DMS153 (cell line): ENCODE measurements at regions not wholly inside any gene's neighbourhood (a gene's known extent, or its start where the extent isn't known, plus 50 kb on each side); places are given as distances from the start of the nearest gene placed in this dataset.
"Not testable (repeated sequence)": the region's sequence is repeated elsewhere in the genome, so short reads cannot be mapped to it uniquely, and the experiment has no call there.

ENCODE experiments used
- DNase-seq: peaks from one replicate; lab custom pipeline; 2025; lab: John Stamatoyannopoulos, UW

DNA sequence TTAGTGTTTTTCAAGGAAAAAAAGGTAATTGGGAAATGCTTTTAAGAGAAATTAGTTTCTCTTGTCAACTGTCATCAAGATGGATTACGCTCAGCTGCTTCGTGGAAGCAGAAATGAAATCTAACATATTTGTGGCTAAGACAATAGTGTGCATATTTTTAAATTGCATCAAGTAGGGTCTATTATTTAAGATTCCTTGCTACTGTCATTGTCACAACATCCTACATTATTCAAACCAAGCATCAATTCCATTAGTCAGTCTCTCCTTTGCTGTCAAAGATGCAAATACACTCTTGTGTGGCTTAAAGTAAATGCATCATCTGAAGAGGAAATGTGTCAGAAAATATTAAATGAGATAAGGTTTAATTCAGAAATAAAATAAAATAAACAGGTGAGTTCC lies 1277.6 kb upstream of the SEL1L start:
- DNase-seq = no peak

DNA sequence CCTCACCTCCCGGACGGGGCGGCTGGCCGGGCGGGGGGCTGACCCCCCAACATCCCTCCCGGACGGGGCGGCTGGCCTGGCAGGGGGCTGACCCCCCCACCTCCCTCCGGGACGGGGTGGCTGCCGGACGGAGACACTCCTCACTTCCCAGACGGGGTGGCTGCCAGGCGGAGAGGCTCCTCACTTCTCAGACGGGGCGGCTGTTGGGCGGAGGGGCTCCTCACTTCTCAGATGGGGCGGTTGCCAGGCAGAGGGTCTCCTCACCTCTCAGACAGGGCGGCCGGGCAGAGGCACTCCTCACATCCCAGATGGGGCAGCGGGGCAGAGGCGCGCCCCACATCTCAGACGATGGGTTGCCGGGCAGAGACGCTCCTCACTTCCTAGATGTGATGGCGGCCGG lies 1280.7 kb upstream of the SEL1L start:
- DNase-seq = not testable (repeated sequence)

DNA sequence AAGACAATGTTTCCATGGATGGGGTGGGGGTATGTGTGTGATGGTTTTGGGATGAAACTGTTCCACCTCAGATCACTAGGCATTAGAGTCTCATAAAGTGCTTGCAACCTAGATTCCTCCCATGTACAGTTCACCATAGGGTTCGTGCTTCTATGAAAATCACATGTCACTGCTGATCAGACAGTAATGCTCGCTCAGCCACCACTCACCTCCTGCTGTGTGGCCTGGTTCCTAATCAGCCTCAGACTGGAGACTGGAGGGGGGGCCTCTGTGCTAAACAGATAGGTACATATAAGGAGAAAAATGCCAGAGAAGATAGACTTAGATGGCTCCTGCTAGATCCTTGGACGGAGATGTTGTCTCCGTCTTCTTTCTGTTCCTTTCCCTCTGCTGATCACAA lies 1296.9 kb upstream of the SEL1L start:
- DNase-seq = no peak

DNA sequence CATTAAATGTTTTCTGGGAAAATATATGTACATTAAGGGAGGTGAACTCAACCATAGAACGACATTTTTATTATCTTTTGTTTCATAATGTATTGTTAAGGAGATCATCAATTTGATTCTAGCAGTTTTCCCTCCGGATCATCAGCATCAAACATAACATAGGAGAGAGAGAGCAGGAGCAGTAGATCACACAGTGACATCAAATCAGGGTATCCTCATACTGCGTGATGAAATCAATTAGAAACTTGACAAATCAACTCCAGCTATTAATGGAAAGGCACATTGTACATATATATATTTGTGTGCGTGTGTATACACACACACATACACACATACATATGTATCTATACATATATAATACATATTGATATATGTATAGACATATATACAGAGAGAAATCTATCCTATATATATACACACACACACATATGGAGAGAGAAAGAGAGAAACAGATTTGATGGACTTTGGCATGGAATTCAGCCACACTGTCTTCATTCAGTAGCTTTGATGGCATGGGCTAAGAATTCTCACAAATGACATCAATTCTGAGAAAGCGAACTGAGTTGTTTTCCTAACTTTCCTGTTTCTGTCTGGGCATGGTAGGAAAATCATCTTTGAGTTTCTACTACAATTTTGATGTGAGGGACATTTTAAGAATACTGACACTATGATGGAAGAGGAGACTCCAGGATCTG lies 1302.8 kb upstream of the SEL1L start:
- no peak for DNase-seq

DNA sequence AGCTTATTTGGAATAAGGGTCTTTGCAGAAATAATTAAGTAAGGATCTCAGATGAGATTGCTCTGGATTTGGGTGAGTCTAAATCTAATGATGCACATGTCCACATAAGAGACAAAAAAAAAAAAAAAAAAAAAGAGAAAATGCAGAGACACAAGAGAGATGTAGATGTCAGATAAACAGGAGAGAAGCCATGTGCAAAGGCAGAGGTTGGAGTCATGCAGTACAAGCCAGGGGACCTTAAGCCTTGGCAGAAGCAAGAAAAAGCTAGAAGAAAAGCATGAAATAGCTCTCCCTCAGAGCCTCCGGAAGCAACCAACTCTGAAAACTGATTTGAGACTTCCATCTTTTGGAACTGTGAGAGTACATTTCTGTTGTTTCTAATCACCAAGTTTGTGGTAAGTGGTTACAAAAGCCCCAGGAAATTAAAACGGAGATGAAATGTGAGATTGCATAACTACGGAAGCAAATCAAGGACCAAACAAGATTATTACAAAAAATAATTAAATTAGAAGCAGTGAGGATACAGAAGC lies 1304.0 kb upstream of the SEL1L start:
- DNase-seq = no peak

DNA sequence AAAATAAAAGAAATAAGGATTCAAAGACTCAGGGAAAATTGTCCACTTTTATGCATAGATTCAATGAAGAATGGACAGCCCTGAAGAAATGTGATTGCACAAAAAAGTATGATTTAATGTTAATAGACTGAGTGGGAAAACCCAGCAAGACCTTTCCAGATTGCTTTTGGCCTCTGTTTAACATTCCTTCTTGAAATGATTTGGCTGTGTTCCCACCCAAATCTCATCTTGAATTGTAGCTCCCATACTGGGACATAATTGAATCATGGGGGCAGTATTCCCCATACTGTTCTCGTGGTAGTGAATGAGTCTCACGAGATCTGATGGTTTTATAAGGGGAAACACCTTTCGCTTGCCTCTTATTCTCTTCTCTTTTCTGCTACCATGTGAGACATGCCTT lies 1316.9 kb upstream of the SEL1L start:
- DNase-seq = no peak

DNA sequence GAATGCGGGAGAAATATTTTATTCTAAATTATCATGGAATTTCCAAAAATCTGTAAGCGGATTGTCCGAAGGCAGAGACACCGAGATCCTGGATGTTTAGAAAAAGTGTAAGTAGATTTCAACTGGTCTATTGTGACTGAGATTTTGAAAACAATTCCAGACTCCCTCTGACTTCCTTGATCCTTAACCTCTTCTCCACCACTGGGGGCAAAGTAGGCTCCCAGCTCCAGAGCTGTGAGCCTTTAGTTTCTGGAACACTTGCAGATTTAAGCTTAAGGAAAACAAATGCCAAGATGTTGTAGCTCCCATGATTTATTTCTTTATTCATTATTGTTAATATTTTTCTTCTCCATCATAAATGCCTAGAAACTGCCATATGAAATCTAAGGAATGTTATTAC lies 1320.5 kb upstream of the SEL1L start:
- no peak for DNase-seq

DNA sequence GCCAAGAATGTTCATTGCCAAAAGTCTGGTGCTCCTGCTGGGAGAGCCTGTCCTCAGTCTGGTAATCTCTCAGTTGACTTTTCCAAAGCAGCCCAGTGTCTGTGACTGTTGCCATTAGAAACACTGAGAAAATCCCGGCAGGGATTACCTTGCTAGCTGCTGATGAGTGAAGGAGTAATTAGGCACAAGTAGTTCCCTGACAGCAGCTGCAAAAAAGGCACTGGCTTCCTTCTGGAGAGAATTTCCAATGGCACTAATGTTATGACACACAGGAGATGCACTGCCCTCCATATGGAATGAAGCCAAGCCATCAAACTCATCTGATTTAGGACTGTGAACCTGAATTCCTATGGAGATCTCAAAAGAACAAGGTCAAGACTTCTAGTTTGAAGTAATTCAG lies 1321.2 kb upstream of the SEL1L start:
- DNase-seq = no peak

DNA sequence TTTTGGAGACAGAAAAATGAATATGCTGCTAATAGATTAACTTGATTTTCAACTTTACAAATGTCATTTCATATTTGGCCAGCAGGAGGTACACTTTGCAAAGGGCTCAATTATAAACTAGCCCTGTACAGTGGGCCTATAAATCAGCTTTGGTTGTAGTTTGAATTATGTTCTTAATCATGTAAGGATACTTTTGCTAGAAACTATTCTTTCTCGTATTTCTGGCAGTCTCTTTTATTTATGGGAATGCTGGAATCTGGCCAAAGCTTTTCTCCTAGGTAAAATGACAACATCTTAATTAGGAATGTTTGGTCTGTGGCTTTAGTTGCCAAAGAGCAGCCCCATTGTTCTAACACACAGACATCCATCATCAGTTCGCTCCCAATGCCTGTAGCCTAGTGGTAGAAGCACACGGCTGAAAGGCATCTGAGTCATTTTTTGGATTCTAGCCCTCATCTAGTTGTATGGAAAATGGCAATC lies 1322.3 kb upstream of the SEL1L start:
- peak; percentile 55 for DNase-seq

DNA sequence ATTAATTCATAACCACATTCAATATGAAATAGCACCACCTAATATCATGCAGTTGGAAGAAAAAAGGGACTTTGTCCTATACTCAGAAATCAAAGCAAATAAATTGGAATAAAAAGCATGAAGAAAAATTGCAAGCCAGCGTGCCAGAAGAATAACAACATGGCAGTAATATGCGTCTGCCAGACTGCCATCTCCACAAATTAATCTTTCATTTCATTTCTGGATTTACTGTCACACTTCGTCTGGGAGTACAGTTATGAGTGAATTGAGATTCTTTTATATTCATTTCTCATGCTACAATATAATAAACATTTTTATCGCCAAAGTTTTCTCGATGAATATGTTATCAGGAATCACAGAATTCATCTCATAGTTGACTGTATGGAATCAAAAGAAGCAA lies 1327.7 kb upstream of the SEL1L start:
- DNase-seq = no peak

DNA sequence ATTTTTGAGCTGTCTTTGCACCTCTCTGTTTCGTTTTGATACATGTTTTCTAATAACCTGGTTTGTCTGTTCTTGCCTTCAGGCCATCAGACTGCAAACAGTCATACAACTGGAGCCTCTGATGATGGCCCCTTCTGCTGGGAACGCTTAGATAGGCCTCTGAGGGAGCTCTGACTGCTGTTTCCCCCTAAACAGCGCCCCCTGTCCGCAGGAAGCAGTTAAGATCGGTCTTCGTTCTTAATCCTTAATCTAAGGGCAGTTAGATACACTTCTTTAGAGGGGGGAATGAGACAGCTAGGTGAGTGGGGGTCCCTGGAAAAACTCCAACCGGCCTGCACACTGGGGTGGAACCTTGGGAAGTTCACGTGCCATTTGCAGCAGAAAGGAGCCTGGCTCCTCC lies 1338.8 kb upstream of the SEL1L start:
- no peak for DNase-seq

DNA sequence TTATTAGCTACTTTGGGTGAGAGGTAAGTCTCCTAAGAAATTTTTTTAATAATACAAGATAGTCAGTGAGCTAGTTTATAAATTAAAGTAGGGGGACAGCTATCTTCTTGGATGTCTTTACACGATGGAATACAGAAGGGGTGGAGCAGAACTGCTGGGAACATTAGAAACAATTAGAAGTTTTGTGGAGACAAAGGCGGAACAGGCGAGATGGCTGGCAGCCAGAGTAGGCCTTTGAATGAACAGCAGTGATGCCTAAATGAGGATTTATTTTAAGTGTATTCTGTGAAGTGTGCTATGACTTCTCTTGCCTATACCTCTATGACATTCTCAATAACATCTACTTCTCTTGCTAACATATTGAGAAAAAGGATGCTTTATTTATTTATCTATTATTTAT lies 1345.3 kb upstream of the SEL1L start:
- DNase-seq = no peak

DNA sequence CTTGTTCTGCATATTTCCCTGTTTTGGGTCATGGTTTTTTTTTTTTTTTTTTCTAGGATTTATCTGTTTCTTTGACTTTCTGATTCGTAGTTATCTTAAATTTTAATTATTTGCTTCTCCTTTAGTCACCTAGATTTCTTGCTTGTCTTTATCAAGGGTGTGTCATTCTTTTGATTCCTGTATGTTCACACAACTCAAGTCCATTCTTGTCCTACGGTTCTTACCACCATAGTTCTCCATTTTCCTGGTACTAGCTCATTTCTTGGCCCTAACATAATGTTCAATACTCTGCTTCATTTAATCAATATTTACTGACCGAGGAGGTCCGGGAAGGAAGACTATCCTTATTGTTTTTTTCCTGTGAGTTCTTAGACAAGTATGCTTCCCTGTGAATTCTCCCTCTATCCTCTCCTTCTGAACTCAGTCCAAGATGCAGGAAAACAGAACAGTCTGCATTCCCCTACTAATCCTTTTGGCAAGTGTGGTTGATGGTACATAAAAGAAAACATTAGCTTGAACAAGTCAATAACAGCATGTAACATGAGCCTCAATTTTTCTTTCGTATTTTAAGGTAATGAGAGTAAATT lies 1346.4 kb upstream of the SEL1L start:
- no peak for DNase-seq

DNA sequence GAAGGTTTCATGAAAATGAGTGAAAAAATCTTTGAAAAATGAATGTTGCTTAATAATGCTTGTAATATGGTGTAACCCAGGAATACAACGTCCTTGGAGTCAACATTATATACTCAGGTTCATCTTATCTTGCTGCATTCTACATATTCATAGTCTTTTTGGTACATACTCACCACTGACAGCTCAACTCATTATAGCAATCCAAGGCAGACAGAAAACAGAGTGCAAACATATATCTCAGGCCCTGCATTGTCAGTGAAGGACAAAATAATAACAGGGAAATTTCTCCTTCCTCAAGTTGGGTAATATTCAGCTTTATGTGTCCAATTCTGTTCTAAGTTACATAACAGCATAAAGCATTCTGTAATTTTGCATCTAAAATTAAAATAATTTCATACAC lies 1353.0 kb upstream of the SEL1L start:
- DNase-seq = no peak

DNA sequence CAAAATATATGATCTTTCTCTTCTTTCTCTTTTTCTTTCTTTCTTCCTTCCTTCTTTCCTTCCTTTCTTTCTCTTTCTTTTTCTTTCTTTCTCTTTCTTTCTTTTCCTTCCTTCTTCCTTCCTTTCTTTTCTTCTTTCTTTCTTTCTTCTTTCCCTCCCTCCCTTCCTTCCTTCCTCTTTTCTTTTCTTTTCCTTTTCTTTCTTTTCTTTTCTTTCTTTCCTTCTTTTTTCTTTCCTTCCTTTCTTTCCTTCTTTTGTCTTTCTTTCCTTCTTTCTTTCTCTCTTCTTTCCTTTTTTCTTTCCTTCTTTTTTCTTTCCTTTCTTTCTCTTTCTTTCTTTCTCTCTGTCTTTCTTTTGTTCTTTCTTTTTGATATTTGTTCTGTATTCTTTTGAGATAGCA lies 1356.0 kb upstream of the SEL1L start:
- DNase-seq = no peak

DNA sequence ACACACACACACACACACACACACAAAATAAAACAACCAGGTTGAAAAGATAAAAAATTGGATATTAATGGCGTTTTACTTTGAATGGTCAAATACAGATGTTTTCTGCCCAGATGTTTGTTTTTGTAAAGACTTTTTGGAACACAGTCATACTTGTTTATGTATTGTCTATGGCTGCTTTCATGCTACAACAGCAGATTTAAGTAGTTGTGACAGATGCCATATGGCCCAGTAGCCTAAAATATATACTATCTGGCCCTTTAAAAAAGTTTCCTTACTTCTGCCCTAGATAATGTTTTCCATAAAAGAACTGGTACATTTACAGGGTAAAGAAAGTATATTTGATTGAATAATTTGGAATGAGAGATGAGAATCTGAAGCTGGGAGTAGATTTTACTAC lies 1362.8 kb upstream of the SEL1L start:
- DNase-seq = no peak

DNA sequence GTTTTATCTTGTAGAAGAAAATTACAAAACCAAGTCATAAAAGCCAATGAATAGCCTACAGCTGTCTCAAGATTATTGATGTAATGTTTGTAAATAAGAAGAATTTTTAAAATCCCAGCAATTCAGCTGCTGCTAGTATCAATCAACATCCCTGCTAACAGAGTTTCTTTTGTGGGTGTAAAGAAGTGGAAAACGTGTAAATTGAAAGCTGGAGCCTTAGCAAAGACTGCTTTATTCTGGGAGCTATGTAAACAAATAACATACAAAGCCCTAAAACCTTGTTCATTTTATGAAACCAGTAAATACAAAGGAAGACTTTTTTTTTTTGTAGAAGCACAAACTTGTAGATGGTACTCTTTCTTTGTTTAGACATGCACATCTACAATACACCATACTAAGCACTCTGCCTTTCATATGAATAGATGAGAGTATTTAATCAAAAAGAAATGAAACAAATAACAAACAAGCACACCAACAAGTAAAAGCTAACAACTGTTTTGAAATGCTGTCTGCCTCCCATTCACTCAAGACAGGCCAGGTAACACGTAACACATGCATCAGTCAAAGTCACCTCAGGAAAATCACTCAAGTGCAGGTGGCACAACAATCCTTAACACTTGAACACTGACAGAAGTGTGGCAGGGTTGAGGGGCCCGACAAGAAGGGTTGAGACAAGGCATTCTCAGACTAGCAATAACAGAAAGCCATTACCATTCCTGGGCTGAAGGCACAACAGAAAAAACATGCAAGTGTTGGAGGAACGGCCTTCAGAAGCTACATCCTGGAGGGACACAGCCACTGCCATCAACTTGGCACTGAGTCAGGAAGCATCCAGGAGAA lies 1364.0 kb upstream of the SEL1L start:
- DNase-seq = no peak

DNA sequence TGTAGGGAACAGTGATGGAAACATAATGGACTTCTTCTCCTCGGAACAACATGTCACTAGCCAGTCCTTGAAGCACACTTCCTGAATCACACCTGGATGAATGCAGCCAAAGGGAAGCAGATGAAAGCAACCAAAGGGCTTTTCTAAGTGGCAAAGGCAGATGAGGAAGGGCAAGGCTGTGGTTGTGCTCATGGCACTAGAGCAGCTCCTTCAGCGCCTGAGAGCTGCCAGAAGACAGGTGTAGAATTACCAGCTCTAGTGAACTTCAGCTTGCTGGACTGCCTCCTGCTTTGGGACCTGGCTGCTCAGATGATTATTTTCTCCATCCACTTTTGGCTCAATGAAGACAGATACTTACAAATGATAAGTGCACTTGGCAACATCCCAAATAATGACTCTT lies 1372.1 kb upstream of the SEL1L start:
- DNase-seq = no peak

DNA sequence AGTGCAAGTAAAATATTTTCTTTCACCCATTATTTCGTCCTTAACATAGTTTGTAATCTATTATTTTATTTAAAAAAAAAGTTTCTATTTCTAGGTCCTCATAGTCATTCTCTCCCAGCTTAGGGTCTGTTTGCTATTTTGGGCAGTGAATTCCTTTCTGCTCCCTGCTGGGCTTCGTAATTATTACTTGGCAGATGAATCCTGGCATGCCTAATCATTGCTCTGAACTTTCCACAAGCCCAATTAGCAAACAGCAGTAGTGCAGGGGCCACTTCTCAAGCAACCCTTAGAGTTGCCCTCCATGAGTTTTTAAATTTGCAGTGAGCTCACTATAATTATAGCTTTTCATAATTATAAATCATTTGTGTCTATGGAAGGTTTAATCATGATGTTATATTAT lies 1378.3 kb upstream of the SEL1L start:
- no peak for DNase-seq

DNA sequence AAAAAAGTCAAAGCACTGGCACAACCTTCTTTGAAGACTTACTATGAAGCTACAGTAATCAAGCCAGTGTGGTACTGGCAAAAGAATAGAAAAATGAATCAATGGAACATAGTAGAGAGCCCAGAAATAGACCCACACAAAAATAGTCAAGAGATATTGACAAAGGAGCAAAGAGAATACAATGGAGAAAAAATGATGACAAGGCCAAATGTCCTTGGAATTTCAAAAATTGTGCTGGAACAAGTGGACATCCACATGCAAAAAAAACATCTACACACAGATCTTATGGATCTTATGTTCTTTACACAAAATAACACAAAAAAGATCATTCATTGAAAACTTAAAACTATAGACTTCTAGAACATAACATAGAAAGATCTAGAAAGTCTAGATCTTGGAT lies 1379.7 kb upstream of the SEL1L start:
- no peak for DNase-seq

DNA sequence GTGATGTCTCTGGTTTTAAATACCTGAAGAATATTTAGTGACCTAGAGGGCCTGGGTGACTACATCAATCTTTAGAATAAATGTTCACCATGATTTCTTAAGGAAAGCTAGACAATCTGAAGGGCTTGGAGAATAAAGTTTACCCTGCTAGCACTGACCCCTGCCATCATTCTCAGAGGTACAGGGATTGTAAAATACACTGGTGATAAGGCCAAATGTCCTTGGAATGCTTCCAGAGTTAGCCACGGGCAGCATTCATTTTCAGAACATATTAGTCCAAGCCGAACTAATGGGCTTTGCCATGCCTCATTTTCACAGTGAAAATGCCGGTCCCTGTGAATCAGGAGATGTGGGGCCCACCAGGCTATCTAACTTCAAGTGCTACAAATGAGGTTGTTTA lies 1381.7 kb upstream of the SEL1L start:
- DNase-seq = no peak

DNA sequence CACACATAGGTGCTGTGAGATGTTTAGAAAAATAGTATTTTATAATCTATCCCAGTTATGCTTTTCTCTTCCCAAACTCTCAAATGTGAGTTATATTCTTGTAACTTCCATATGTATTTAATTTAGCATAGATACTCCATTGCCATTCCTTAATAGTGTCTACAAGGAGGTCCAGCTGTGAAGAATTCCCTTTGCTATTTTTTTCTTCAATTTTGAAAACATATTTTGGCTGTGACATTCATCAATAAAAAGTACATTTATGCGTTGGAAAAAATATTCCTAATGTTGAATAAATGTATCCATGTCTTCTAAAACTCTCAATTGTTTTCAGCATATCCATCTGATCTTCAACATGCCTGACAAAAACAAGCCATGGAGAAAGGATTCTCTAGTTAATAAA lies 1402.0 kb upstream of the SEL1L start:
- no peak for DNase-seq

DNA sequence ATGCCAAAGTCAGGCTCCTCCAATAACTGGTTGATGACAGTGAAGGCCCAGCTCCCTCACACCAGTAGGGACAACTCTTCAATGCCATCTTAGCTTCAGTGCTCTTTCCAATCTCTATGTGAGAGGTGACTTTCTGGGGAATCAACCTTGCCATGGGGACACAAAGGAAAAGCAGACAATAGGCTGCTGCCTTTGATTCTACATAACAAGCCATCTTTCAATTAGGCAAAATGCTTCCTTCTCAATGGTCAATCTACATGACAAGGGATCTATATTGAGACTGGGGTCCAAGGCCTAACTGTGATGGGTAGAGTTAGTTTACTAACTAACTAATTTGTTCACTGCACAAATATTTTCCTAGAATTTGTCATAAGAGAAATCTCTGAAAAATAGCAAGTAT lies 1417.5 kb upstream of the SEL1L start:
- DNase-seq = no peak
